K562 (cell line): ENCODE measurements at regions not wholly inside any gene's neighbourhood (a gene's known extent, or its start where the extent isn't known, plus 50 kb on each side); places are given as distances from the start of the nearest gene placed in this dataset.

Experiments
- ATAC-seq: fragments of 200-7000 bp; cut with Tn5 transposase; 3 replicates; pipeline ENCODE4 v1.9.1; 2020; ENCODE audit warnings: moderate library complexity
- BruUV-seq: library from RNA; stranded (reverse); fragments of 400-500 nt; replicated peaks from 2 replicates; lab custom pipeline; 2021; lab: Mats Ljungman, UMichigan
- CTCF ChIA-PET: fragments of 300-600 bp; formaldehyde crosslinking; extraction: SDS; loops from one replicate; lab custom pipeline; 2021; ENCODE audit warnings: low intra/inter-chr PET ratio; lab: Yijun Ruan, JAX
- POLR2A ChIA-PET: fragments of 300-600, 350-650 bp; sonication (Branson Sonifier 250); formaldehyde crosslinking; extraction: SDS; loops from one replicate; lab custom pipeline; 2021; ENCODE audit warnings: antibody characterized with exemption, inconsistent platforms; lab: Yijun Ruan, JAX
- DNase-seq, 4 experiments: peaks; one replicate each; pipeline versions ENCODE4 v3.0.0 to v3.0.0-alpha.2; 2011 to 2018; ENCODE audit warnings: low spot score in 3 of 4, mixed read lengths in 3 of 4; ENCODE audit errors: extremely low read depth in 1 of 4
- FAIRE-seq: peaks from 2 replicates; lab custom pipeline; 2011; peaks lifted over from hg19 to GRCh38; lab: Jason Lieb, UNC
- H2AFZ ChIP-seq: 2 replicates; pipeline ENCODE4 v1.6.0; 2011; ENCODE audit warnings: low read depth, low read length, control low read depth, inconsistent platforms
- H3K27ac ChIP-seq: fragments of 200-600 bp; 3 replicates; pipeline ENCODE4 v1.8.0; 2011; ENCODE audit warnings: low read depth, mild to moderate bottlenecking, control low read depth, inconsistent platforms, low read length, moderate library complexity, mixed read lengths; ENCODE audit errors: extremely low read depth
- H3K27me3 ChIP-seq, 2 experiments: fragments of 300-600 bp in 1 of 2; 2 replicates in 1 of 2; 3 replicates in 1 of 2; pipeline versions ENCODE4 v1.6.0 to v1.8.0; 2011; ENCODE audit warnings: inconsistent platforms in 2 of 2, low read length in 2 of 2, mild to moderate bottlenecking in 1 of 2, mixed read lengths in 1 of 2, moderate library complexity in 1 of 2; ENCODE audit not compliant: control insufficient read depth in 2 of 2, insufficient read depth in 2 of 2
- H3K36me3 ChIP-seq: fragments of 300-600 bp; 3 replicates; pipeline ENCODE4 v1.8.0; 2011; ENCODE audit warnings: mild to moderate bottlenecking, low read length, inconsistent platforms; ENCODE audit not compliant: control insufficient read depth, insufficient read depth
- H3K4me1 ChIP-seq, 2 experiments: fragments of 200-600 bp in 1 of 2; replicated peaks in 1 of 2; 2 replicates in 1 of 2; 3 replicates in 1 of 2; pipeline versions ENCODE4 v1.5.1 to v1.8.0; 2011; ENCODE audit warnings: inconsistent platforms in 2 of 2, low read length in 2 of 2, mild to moderate bottlenecking in 1 of 2, mixed read lengths in 1 of 2, moderate library complexity in 1 of 2; ENCODE audit not compliant: control insufficient read depth in 2 of 2, insufficient read depth in 2 of 2
- H3K4me2 ChIP-seq: 2 replicates; pipeline ENCODE4 v1.6.1; 2011; ENCODE audit warnings: low read length, control low read depth, inconsistent platforms, mixed read lengths; ENCODE audit not compliant: insufficient read depth
- H3K4me3 ChIP-seq: fragments of 200-600 bp; sonication (generic), shearing (Covaris generic); 2 replicates; pipeline ENCODE4 v1.5.1; 2016; ENCODE audit warnings: control low read depth, inconsistent platforms
- H3K79me2 ChIP-seq: fragments of 200-600 bp; 3 replicates; pipeline ENCODE4 v1.8.0; 2011; ENCODE audit warnings: low read length, inconsistent platforms; ENCODE audit not compliant: control insufficient read depth, insufficient read depth
- H3K9ac ChIP-seq, 2 experiments: 2 replicates each; pipeline versions ENCODE4 v1.6.0 to v1.6.1; 2011; ENCODE audit warnings: low read depth in 2 of 2, low read length in 2 of 2, control low read depth in 1 of 2, inconsistent platforms in 1 of 2, mild to moderate bottlenecking in 1 of 2, mixed read lengths in 1 of 2; ENCODE audit not compliant: insufficient read depth in 1 of 2
- H3K9me1 ChIP-seq: one replicate; pipeline ENCODE4 v1.6.0; 2011; ENCODE audit warnings: inconsistent platforms, mild to moderate bottlenecking, low read length, moderate library complexity; ENCODE audit not compliant: control insufficient read depth, insufficient read depth
- H3K9me3 ChIP-seq: replicated peaks from 2 replicates; pipeline ENCODE4 v1.5.1; 2011; ENCODE audit warnings: low read depth, low read length, inconsistent platforms; ENCODE audit not compliant: control insufficient read depth, insufficient read depth
- H4K20me1 ChIP-seq: replicated peaks from 2 replicates; pipeline ENCODE4 v1.6.1; 2011; ENCODE audit warnings: low read length, inconsistent platforms, mixed read lengths; ENCODE audit not compliant: control insufficient read depth, insufficient read depth
- ESRRA ChIP-seq: fragments of 450-650 bp; IDR thresholded peaks from 2 replicates; pipeline ENCODE4 v1.6.1; 2014; ENCODE audit warnings: low read depth, mild to moderate bottlenecking, moderate library complexity, borderline replicate concordance
- FIP1L1 ChIP-seq: fragments of 200-400 bp; formaldehyde crosslinking; IDR thresholded peaks from 2 replicates; pipeline ENCODE4 v1.6.1; 2018; ENCODE audit warnings: mild to moderate bottlenecking, low read depth, low read length; ENCODE audit not compliant: poor library complexity, severe bottlenecking
- FOXM1 ChIP-seq, 2 experiments: fragments of 450-650 bp in 1 of 2; sonication (generic) in 1 of 2; formaldehyde crosslinking in 1 of 2; IDR thresholded peaks; 2 replicates each; pipeline versions ENCODE4 v1.6.1 to v1.9.0; 2017 to 2022; ENCODE audit warnings: low read depth in 2 of 2, mild to moderate bottlenecking in 2 of 2, missing genetic modification reagents in 1 of 2, moderate library complexity in 1 of 2
- NR1H2 ChIP-seq: sonication (generic); formaldehyde crosslinking; IDR thresholded peaks from 2 replicates; pipeline ENCODE4 v1.4.0; 2020; ENCODE audit warnings: mild to moderate bottlenecking, missing genetic modification reagents
- PTBP1 ChIP-seq: fragments of 200-400 bp; formaldehyde crosslinking; IDR thresholded peaks from 2 replicates; pipeline ENCODE4 v1.6.1; 2017; ENCODE audit warnings: low read depth, low read length
- SIN3A ChIP-seq, 2 experiments: fragments of 150-350 bp in 1 of 2; IDR thresholded peaks; 2 replicates each; pipeline ENCODE4 v1.6.1; 2011 to 2016; ENCODE audit warnings: borderline replicate concordance in 2 of 2, low read depth in 2 of 2, low read length in 2 of 2, mild to moderate bottlenecking in 2 of 2, moderate library complexity in 2 of 2; ENCODE audit not compliant: control insufficient read depth in 1 of 2
- ZFPM2 ChIP-seq: fragments of 250-450 bp; sonication (Bioruptor Pico); IDR thresholded peaks from 2 replicates; pipeline ENCODE4 v1.5.1; 2022; ENCODE audit warnings: mild to moderate bottlenecking
- WGBS: fragments of 100-300 bp; shearing (Covaris generic); methylation state at CpG from one replicate; pipeline ENCODE4 v1.1.6; 2016; ENCODE audit warnings: low coverage, mixed read lengths; ENCODE audit not compliant: insufficient coverage; ENCODE audit errors: missing lambda C conversion rate; 5-methylcytosine and 5-hydroxymethylcytosine counted together
- in situ Hi-C: fragments of 300-500 bp; cut with MboI; formaldehyde crosslinking; loops from 4 replicates; pipeline ENCODE4 v1.15.0; 2018; ENCODE audit warnings: inconsistent platforms, mixed read lengths
- intact Hi-C: fragments of 100-400 bp; cut with micrococcal nuclease; formaldehyde crosslinking; loops from 2 replicates; pipeline ENCODE4 v1.14.2; 2022
- TF ChIP-seq, protein P1 (sequence below): fragments of 450-650 bp; formaldehyde crosslinking; IDR thresholded peaks from 2 replicates; pipeline ENCODE4 v1.4.0; 2022; ENCODE audit warnings: missing genetic modification characterization
- TF ChIP-seq, protein P2 (sequence below): IDR thresholded peaks from 3 replicates; pipeline ENCODE4 v1.6.1; 2011; ENCODE audit warnings: borderline replicate concordance, mild to moderate bottlenecking; ENCODE audit not compliant: insufficient read length, insufficient read depth

DNA sequence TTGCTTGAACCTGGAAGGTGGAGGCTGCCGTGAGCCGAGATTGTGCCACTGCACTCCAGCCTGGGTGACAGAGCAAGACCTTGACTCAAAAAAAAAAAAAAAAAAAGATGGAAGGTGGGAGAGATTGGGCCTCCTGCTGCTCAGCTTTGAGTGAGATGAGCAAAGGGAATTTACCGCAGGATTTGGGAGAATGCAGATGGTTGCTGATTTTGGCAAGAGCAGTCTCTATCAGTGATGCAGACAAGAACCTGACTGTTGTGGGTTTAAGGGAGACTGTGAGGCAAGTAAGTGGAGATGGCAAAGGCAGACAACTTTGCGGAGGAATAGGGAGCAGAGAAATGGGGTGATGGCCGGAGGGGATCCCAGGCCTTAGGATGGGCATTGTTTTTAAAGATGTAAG, 1140.8 kb upstream of the AUTS2 start:
- BruUV-seq: no TSS peak
- ChIA-PET POLR2A (no interaction called here), CTCF (no interaction called here)
- Histone ChIP-seq H3K4me1 (no peaks in the 10 kb centered on the region), H3K27me3 (no peaks in the 10 kb centered on the region), H3K9me1 (no peaks in the 10 kb centered on the region), H3K36me3 (no peaks in the 10 kb centered on the region), H3K4me2 (no peak overlapping the region), H2AFZ (no peak overlapping the region), H3K9ac (no peak overlapping the region), H3K9me3 (no peaks in the 10 kb centered on the region), H3K27ac (no peak overlapping the region), H3K79me2 (no peaks in the 10 kb centered on the region), H3K4me3 (no peak overlapping the region), H4K20me1 (no peaks in the 10 kb centered on the region)
- no peak for DNase-seq
- TF ChIP-seq, protein P1, sequence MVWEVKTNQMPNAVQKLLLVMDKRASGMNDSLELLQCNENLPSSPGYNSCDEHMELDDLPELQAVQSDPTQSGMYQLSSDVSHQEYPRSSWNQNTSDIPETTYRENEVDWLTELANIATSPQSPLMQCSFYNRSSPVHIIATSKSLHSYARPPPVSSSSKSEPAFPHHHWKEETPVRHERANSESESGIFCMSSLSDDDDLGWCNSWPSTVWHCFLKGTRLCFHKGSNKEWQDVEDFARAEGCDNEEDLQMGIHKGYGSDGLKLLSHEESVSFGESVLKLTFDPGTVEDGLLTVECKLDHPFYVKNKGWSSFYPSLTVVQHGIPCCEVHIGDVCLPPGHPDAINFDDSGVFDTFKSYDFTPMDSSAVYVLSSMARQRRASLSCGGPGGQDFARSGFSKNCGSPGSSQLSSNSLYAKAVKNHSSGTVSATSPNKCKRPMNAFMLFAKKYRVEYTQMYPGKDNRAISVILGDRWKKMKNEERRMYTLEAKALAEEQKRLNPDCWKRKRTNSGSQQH (CRISPR knock-in tag): no peak
- TF ChIP-seq SIN3A (IDR thresholded peaks at IDR 0.05; ENCODE audit: borderline replicate concordance in 2 of 2, control insufficient read depth in 1 of 2, low read depth in 2 of 2, low read length in 2 of 2) (no peak), FIP1L1 (no peak), ESRRA (no peak), FOXM1 (IDR thresholded peaks at IDR 0.05; ENCODE audit: low read depth) (no peak), FOXM1 (CRISPR knock-in tag; IDR thresholded peaks at IDR 0.05; ENCODE audit: low read depth) (no peak), ZFPM2 (CRISPR knock-in tag) (no peak), PTBP1 (no peak), NR1H2 (CRISPR knock-in tag) (no peak)
- TF ChIP-seq, protein P2, sequence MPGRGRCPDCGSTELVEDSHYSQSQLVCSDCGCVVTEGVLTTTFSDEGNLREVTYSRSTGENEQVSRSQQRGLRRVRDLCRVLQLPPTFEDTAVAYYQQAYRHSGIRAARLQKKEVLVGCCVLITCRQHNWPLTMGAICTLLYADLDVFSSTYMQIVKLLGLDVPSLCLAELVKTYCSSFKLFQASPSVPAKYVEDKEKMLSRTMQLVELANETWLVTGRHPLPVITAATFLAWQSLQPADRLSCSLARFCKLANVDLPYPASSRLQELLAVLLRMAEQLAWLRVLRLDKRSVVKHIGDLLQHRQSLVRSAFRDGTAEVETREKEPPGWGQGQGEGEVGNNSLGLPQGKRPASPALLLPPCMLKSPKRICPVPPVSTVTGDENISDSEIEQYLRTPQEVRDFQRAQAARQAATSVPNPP: no peak
- no peak for ATAC-seq
- no peak for FAIRE-seq
- WGBS: 3% methylated on average over 3 of the region's 5 CpGs
- in situ Hi-C loops: no loop called here
- intact Hi-C loops: no loop called here
